SU-DHL-6 (cell line): ENCODE measurements at regions not wholly inside any gene's neighbourhood (a gene's known extent, or its start where the extent isn't known, plus 50 kb on each side); places are given as distances from the start of the nearest gene placed in this dataset.

Source experiments
- CTCF ChIP-seq: fragments of 200-600 bp; sonication (generic); IDR thresholded peaks from one replicate; pipeline ENCODE4 v1.5.1; 2017; ENCODE audit warnings: antibody characterized with exemption, mild to moderate bottlenecking, low read length, moderate library complexity; ENCODE audit not compliant: insufficient read depth, poor library complexity, severe bottlenecking
- EZH2phosphoT487 ChIP-seq: fragments of 200-600 bp; sonication (generic), shearing (Covaris generic); conservative IDR thresholded peaks from 2 replicates; pipeline ENCODE4 v1.6.1; 2018; ENCODE audit warnings: mild to moderate bottlenecking, antibody characterized with exemption, low read length, moderate library complexity, mixed read lengths

GRCh38 chr1:193749868-193750267 is 563.5 kb upstream of the B3GALT2 start:
- TF ChIP-seq CTCF = no peak
- TF ChIP-seq EZH2phosphoT487 = no peak
